PC-3 (cell line): ENCODE measurements at regions not wholly inside any gene's neighbourhood (a gene's known extent, or its start where the extent isn't known, plus 50 kb on each side); places are given as distances from the start of the nearest gene placed in this dataset.

Experiments used
- ATAC-seq: fragments of 200-7000 bp; cut with Tn5 transposase; 2 replicates; pipeline ENCODE4 v1.9.1; 2020; ENCODE audit warnings: mild to moderate bottlenecking, moderate library complexity
- BruUV-seq: library from RNA; stranded (reverse); fragments of 400-500 nt; replicated peaks from 2 replicates; lab custom pipeline; 2021; lab: Mats Ljungman, UMichigan
- CTCF ChIA-PET: fragments of 300-600 bp; sonication (Branson Sonifier 250); formaldehyde crosslinking; loops from one replicate; lab custom pipeline; 2022; ENCODE audit warnings: antibody characterized with exemption; lab: Charles Lee
- POLR2A ChIA-PET: fragments of 300-600 bp; sonication (Branson Sonifier 250); formaldehyde crosslinking; loops from one replicate; lab custom pipeline; 2022; ENCODE audit warnings: antibody characterized with exemption; ENCODE audit not compliant: unreplicated experiment; lab: Charles Lee
- DNase-seq: peaks from one replicate; pipeline ENCODE4 v3.0.0-alpha.2; 2015
- H2AFZ ChIP-seq: fragments of 300-600 bp; sonication (generic); 2 replicates; pipeline ENCODE4 v1.6.0; 2016; ENCODE audit warnings: antibody characterized with exemption, low read length
- H3F3A ChIP-seq: fragments of 300-600 bp; sonication (generic); one replicate; pipeline ENCODE4 v1.6.0; 2017; ENCODE audit warnings: antibody characterized with exemption, low read length, control low read depth, mild to moderate bottlenecking; ENCODE audit not compliant: unreplicated experiment
- H3K27ac ChIP-seq: fragments of 300-600 bp; sonication (generic); 2 replicates; pipeline ENCODE4 v1.5.1; 2016; ENCODE audit warnings: mild to moderate bottlenecking, low read length
- H3K27me3 ChIP-seq: fragments of 300-600 bp; sonication (generic); 2 replicates; pipeline ENCODE4 v1.6.1; 2016; ENCODE audit warnings: low read length, mixed read lengths
- H3K36me3 ChIP-seq: fragments of 300-600 bp; sonication (generic); 2 replicates; pipeline ENCODE4 v1.6.1; 2016; ENCODE audit warnings: low read depth, mixed run types, low read length, mixed read lengths
- H3K4me1 ChIP-seq: fragments of 300-600 bp; sonication (generic); 2 replicates; pipeline ENCODE4 v1.5.1; 2016; ENCODE audit warnings: low read length; ENCODE audit not compliant: insufficient read depth
- H3K4me2 ChIP-seq: fragments of 300-600 bp; sonication (generic); 2 replicates; pipeline ENCODE4 v1.6.0; 2016; ENCODE audit warnings: low read length
- H3K4me3 ChIP-seq: fragments of 300-600 bp; sonication (generic); 2 replicates; pipeline ENCODE4 v1.5.1; 2016; ENCODE audit warnings: mild to moderate bottlenecking, low read length, mixed read lengths
- H3K79me2 ChIP-seq: fragments of 300-600 bp; sonication (generic); 2 replicates; pipeline ENCODE4 v1.6.1; 2017; ENCODE audit warnings: low read length, mixed read lengths
- H3K9ac ChIP-seq: fragments of 300-600 bp; sonication (generic); 2 replicates; pipeline ENCODE4 v1.6.0; 2016; ENCODE audit warnings: mild to moderate bottlenecking, low read length
- H3K9me2 ChIP-seq: fragments of 300-600 bp; sonication (generic); replicated peaks from 2 replicates; pipeline ENCODE4 v1.6.1; 2016; ENCODE audit warnings: mixed run types, low read length, mixed read lengths
- H3K9me3 ChIP-seq: fragments of 300-600 bp; sonication (generic); 2 replicates; pipeline ENCODE4 v1.6.1; 2016; ENCODE audit warnings: low read length, mixed read lengths
- H4K20me1 ChIP-seq: fragments of 300-600 bp; sonication (generic); 2 replicates; pipeline ENCODE4 v1.6.1; 2016; ENCODE audit warnings: low read length, mixed read lengths
- EZH2 ChIP-seq: fragments of 300-600 bp; sonication (generic); IDR thresholded peaks from one replicate; pipeline ENCODE4 v1.6.1; 2017; ENCODE audit warnings: antibody characterized with exemption, mild to moderate bottlenecking, low read length; ENCODE audit not compliant: unreplicated experiment
- EZH2phosphoT487 ChIP-seq: fragments of 300-600 bp; sonication (generic); IDR thresholded peaks from 2 replicates; pipeline ENCODE4 v1.6.1; 2018; ENCODE audit warnings: mild to moderate bottlenecking, antibody characterized with exemption, low read length, borderline replicate concordance
- intact Hi-C: fragments of 100-400 bp; cut with micrococcal nuclease; formaldehyde crosslinking; loops from 2 replicates; pipeline ENCODE4 v1.9.0; 2023
- TF ChIP-seq, protein P1 (sequence below): fragments of 300-600 bp; sonication (generic); conservative IDR thresholded peaks from 2 replicates; pipeline ENCODE4 v1.5.1; 2017; ENCODE audit warnings: antibody characterized with exemption, low read depth, mild to moderate bottlenecking, low read length

DNA sequence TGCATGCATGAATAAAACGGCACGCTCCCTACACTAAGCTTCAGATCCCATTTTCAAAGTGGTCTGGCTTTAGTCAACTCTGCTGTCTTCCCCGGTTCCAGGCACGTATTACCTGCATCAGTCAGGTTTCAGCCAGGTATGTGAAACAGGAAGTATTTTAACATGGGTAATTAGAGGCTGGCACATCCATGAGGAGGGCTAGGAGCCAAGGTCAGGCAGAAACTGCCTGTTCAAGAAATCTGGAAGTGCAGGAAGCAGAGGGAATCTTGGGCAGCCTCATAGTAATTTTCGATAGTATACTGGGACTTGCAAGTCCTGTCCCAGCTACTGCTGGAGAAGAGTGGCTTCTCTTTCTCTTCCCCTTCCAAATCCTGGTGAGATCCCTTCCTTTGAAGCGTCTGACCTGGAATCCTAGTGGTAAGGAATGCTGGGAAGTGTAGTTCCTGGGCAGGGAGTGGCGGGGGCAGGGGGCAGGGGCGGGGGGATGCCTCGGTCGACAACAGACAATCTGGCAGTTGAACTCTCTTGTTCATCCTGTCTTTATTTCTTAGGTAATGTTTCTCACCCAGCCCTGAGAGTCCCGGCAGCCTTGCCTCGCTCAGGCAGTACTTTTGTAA, 403.1 kb downstream of the TLE4 start:
- ATAC-seq (no peak), DNase-seq (no peak)
- H3K9me3 ChIP-seq: no peaks in the 10 kb centered on the region
- BruUV-seq: no TSS peak
- POLR2A ChIA-PET: no interaction called here
- H3K79me2 ChIP-seq: no peaks in the 10 kb centered on the region
- H3K4me1 ChIP-seq: no peaks in the 10 kb centered on the region
- no peak for TF ChIP-seq EZH2phosphoT487
- TF ChIP-seq, protein P1, sequence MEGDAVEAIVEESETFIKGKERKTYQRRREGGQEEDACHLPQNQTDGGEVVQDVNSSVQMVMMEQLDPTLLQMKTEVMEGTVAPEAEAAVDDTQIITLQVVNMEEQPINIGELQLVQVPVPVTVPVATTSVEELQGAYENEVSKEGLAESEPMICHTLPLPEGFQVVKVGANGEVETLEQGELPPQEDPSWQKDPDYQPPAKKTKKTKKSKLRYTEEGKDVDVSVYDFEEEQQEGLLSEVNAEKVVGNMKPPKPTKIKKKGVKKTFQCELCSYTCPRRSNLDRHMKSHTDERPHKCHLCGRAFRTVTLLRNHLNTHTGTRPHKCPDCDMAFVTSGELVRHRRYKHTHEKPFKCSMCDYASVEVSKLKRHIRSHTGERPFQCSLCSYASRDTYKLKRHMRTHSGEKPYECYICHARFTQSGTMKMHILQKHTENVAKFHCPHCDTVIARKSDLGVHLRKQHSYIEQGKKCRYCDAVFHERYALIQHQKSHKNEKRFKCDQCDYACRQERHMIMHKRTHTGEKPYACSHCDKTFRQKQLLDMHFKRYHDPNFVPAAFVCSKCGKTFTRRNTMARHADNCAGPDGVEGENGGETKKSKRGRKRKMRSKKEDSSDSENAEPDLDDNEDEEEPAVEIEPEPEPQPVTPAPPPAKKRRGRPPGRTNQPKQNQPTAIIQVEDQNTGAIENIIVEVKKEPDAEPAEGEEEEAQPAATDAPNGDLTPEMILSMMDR: no peak
- no peak for TF ChIP-seq EZH2
- no peak overlapping the region for H3K4me3 ChIP-seq
- no peak overlapping the region for H3K27ac ChIP-seq
- H3K9me2 ChIP-seq: no peaks in the 10 kb centered on the region
- CTCF ChIA-PET: no interaction called here
- no peak overlapping the region for H3K4me2 ChIP-seq
- H3K27me3 ChIP-seq: peaks cover 57% of the 10 kb centered on the region
- no peaks in the 10 kb centered on the region for H3K36me3 ChIP-seq
- intact Hi-C loops: no loop called here
- H3F3A ChIP-seq: no peaks in the 10 kb centered on the region
- H3K9ac ChIP-seq: no peak overlapping the region
- no peak overlapping the region for H2AFZ ChIP-seq
- no peaks in the 10 kb centered on the region for H4K20me1 ChIP-seq

DNA sequence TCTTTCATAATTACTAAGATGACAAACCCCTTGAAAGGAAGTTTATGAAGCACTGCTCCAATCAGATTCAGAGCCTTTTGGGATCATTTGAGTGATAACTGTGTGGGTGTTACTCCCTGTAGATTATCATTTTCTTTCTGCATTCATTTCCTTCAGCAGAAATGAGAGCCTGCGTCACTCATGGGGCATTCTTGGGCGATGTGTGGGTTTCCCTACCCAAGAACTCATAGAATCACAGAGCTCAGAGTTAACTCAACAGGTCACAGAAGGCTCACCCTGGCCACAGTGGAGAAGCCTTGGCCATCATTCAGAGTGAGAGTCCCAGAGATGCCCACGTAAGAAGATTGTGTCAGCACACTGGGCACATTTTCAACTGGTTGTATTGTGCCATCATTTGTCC, 401.9 kb downstream of the TLE4 start:
- no peak overlapping the region for H2AFZ ChIP-seq
- no peaks in the 10 kb centered on the region for H3F3A ChIP-seq
- intact Hi-C loops: no loop called here
- H3K4me1 ChIP-seq: no peaks in the 10 kb centered on the region
- H3K36me3 ChIP-seq: no peaks in the 10 kb centered on the region
- CTCF ChIA-PET: no interaction called here
- H3K79me2 ChIP-seq: no peaks in the 10 kb centered on the region
- ATAC-seq (no peak), DNase-seq (no peak)
- H3K4me3 ChIP-seq: no peak overlapping the region
- H4K20me1 ChIP-seq: no peaks in the 10 kb centered on the region
- POLR2A ChIA-PET: interaction anchor here (0.5 kb wide), 1 partner anchor 490 kb away, joined by 3 read pairs; no protein-coding TSS in a partner anchor
- no peak overlapping the region for H3K4me2 ChIP-seq
- peaks cover 49% of the 10 kb centered on the region for H3K27me3 ChIP-seq
- H3K9ac ChIP-seq: no peak overlapping the region
- H3K9me2 ChIP-seq: no peaks in the 10 kb centered on the region
- BruUV-seq: no TSS peak
- no peaks in the 10 kb centered on the region for H3K9me3 ChIP-seq
- no peak for TF ChIP-seq EZH2phosphoT487
- no peak for TF ChIP-seq EZH2
- TF ChIP-seq, protein P1: no peak
- no peak overlapping the region for H3K27ac ChIP-seq

DNA sequence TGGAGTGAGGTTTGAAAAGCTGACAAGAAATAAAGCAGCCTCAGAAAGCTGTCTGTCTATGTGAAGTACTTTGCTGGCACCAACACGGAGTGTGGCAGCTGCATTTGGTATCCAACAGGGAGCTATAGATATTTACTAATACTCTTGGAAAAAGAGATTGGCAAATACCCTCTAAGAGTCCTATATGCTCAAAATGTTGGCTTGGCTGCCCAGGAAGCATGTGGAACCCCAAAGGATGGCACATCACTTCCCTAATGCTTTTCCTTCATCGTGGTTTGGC, 398.3 kb downstream of the TLE4 start:
- Histone ChIP-seq H3K9me2 (no peaks in the 10 kb centered on the region), H3K4me1 (no peaks in the 10 kb centered on the region), H3K4me2 (no peak overlapping the region), H2AFZ (no peak overlapping the region), H3K9me3 (no peaks in the 10 kb centered on the region), H3K27me3 (peaks cover 34% of the 10 kb centered on the region), H3K79me2 (no peaks in the 10 kb centered on the region), H3K4me3 (no peak overlapping the region), H3K36me3 (no peaks in the 10 kb centered on the region), H4K20me1 (no peaks in the 10 kb centered on the region), H3K27ac (no peak overlapping the region), H3F3A (no peaks in the 10 kb centered on the region), H3K9ac (no peak overlapping the region)
- ATAC-seq (no peak), DNase-seq (no peak)
- POLR2A ChIA-PET: no interaction called here
- TF ChIP-seq EZH2 (no peak), EZH2phosphoT487 (no peak)
- TF ChIP-seq, protein P1: no peak
- CTCF ChIA-PET: no interaction called here
- intact Hi-C loops: no loop called here
- no TSS peak for BruUV-seq
